HepG2 (cell line): ENCODE measurements at regions not wholly inside any gene's neighbourhood (a gene's known extent, or its start where the extent isn't known, plus 50 kb on each side); places are given as distances from the start of the nearest gene placed in this dataset.

Experiments
- EP300 ChIP-seq, 3 experiments: sonication (generic) in 1 of 3; formaldehyde crosslinking in 1 of 3; IDR thresholded peaks; 2 replicates each; pipeline versions ENCODE4 v1.5.1 to v1.6.1; 2011 to 2020; ENCODE audit warnings: low read depth in 2 of 3, low read length in 2 of 3, borderline replicate concordance in 1 of 3, improper control_type of control experiment in 1 of 3, mild to moderate bottlenecking in 1 of 3, missing genetic modification reagents in 1 of 3, moderate library complexity in 1 of 3
- KDM5B ChIP-seq: sonication (generic); formaldehyde crosslinking; IDR thresholded peaks from 2 replicates; pipeline ENCODE4 v1.4.0; 2020; ENCODE audit warnings: missing genetic modification reagents, mild to moderate bottlenecking, borderline replicate concordance
- TAF15 ChIP-seq: fragments of 200-400 bp; formaldehyde crosslinking; IDR thresholded peaks from one replicate; pipeline ENCODE4 v1.6.1; 2018; ENCODE audit warnings: mild to moderate bottlenecking, low read depth, low read length; ENCODE audit not compliant: poor library complexity, severe bottlenecking
- TF ChIP-seq, protein P1 (sequence below): sonication (generic); formaldehyde crosslinking; IDR thresholded peaks from 2 replicates; pipeline ENCODE4 v1.4.0; 2020; ENCODE audit warnings: missing genetic modification reagents
- TF ChIP-seq, protein P2 (sequence below): sonication (generic); formaldehyde crosslinking; IDR thresholded peaks from 2 replicates; pipeline ENCODE4 v1.5.0; 2020; ENCODE audit warnings: mild to moderate bottlenecking, missing genetic modification reagents, moderate library complexity

DNA sequence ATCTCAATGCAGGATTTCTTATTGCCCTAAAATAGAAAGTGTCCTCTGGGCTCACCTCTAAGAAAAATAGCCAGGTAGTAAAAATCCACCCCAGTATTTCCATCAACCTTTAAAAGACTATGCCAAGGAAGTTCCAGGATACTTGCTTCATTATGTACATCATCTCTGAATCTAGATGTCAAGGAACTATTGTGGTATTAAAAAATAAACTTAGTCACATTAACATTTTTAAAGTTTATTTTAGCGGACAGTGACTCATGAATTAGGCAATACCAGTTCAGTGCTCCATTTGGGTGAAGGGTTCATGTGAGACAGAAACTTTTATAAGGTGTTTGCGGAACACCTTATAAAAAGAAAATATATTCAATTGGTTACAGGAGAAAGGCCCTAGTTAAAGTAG lies 209.2 kb downstream of the ADAM29 start:
- no peak for TF ChIP-seq TAF15
- TF ChIP-seq, protein P1, sequence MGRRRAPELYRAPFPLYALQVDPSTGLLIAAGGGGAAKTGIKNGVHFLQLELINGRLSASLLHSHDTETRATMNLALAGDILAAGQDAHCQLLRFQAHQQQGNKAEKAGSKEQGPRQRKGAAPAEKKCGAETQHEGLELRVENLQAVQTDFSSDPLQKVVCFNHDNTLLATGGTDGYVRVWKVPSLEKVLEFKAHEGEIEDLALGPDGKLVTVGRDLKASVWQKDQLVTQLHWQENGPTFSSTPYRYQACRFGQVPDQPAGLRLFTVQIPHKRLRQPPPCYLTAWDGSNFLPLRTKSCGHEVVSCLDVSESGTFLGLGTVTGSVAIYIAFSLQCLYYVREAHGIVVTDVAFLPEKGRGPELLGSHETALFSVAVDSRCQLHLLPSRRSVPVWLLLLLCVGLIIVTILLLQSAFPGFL (CRISPR knock-in tag): no peak
- TF ChIP-seq, protein P2, sequence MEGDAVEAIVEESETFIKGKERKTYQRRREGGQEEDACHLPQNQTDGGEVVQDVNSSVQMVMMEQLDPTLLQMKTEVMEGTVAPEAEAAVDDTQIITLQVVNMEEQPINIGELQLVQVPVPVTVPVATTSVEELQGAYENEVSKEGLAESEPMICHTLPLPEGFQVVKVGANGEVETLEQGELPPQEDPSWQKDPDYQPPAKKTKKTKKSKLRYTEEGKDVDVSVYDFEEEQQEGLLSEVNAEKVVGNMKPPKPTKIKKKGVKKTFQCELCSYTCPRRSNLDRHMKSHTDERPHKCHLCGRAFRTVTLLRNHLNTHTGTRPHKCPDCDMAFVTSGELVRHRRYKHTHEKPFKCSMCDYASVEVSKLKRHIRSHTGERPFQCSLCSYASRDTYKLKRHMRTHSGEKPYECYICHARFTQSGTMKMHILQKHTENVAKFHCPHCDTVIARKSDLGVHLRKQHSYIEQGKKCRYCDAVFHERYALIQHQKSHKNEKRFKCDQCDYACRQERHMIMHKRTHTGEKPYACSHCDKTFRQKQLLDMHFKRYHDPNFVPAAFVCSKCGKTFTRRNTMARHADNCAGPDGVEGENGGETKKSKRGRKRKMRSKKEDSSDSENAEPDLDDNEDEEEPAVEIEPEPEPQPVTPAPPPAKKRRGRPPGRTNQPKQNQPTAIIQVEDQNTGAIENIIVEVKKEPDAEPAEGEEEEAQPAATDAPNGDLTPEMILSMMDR: no peak
- TF ChIP-seq KDM5B (CRISPR knock-in tag): no peak
- TF ChIP-seq EP300 (IDR thresholded peaks at IDR 0.05; ENCODE audit: low read depth in 2 of 2, low read length in 2 of 2): no peak
- TF ChIP-seq EP300 (CRISPR knock-in tag; IDR thresholded peaks at IDR 0.05; ENCODE audit: borderline replicate concordance): no peak
